Suprapubic skin (tissue), 4 donors: ENCODE measurements at regions not wholly inside any gene's neighbourhood (a gene's known extent, or its start where the extent isn't known, plus 50 kb on each side); places are given as distances from the start of the nearest gene placed in this dataset.

Experiments used
- DNase-seq, 2 donors: peaks; one replicate each; pipeline ENCODE4 v3.0.0-alpha.2; 2019; ENCODE audit warnings: low spot score in 2 of 2
- H3K27ac ChIP-seq: fragments of 200-600 bp; sonication (generic); one replicate; pipeline ENCODE4 v1.5.1; 2019
- H3K27me3 ChIP-seq: fragments of 200-600 bp; sonication (generic); one replicate; pipeline ENCODE4 v1.5.1; 2019
- H3K36me3 ChIP-seq: fragments of 200-600 bp; sonication (generic); one replicate; pipeline ENCODE4 v1.5.1; 2019
- H3K4me1 ChIP-seq: fragments of 200-600 bp; sonication (generic); one replicate; pipeline ENCODE4 v1.5.1; 2019
- H3K4me3 ChIP-seq: fragments of 200-600 bp; sonication (generic); one replicate; pipeline ENCODE4 v1.5.1; 2019; ENCODE audit warnings: mild to moderate bottlenecking
- H3K9me3 ChIP-seq: fragments of 200-600 bp; sonication (generic); one replicate; pipeline ENCODE4 v1.5.1; 2019
- CTCF ChIP-seq, 2 donors: fragments of 200-600 bp in 1 of 2; fragments of 450-650 bp in 1 of 2; sonication (generic) in 1 of 2; IDR thresholded peaks; one replicate each; pipeline ENCODE4 v1.5.1; 2016 to 2019; ENCODE audit warnings: antibody characterized with exemption in 2 of 2, mild to moderate bottlenecking in 1 of 2, moderate library complexity in 1 of 2
- EP300 ChIP-seq: sonication (generic); formaldehyde crosslinking; IDR thresholded peaks from one replicate; pipeline ENCODE4 v1.6.1; 2017; ENCODE audit warnings: antibody characterized with exemption
- POLR2A ChIP-seq, 2 donors: fragments of 450-650 bp; IDR thresholded peaks; one replicate each; pipeline ENCODE4 v1.6.1; 2017; ENCODE audit warnings: antibody characterized with exemption in 2 of 2, mild to moderate bottlenecking in 2 of 2, moderate library complexity in 2 of 2
- POLR2AphosphoS5 ChIP-seq, 3 donors: sonication (generic); formaldehyde crosslinking; IDR thresholded peaks; one replicate each; pipeline ENCODE4 v1.6.1; 2017; ENCODE audit warnings: antibody characterized with exemption in 3 of 3
- whole genome bisulfite sequencing: methylation state at CpG from one replicate; pipeline ENCODE4 v1.1.5; 2018; 5-methylcytosine and 5-hydroxymethylcytosine counted together

DNA sequence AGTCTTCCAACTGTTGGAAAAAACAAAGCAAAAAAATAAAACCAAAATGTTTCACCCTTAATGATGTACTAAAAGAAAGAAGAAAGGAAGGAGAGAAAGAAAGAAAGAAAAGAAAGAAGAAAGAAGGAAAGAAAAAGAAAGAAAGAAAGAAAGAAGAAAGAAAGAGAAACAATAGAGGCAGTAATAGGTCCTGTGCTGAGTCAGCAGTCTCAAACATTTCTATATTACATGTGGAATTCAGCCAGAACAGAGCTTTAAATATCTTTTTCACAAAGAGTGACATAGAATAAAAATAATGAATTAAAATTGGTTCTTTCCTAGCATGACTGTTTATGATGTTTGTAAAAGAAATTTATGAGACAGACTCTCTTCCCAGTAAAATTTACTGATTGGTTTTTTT, 1135.3 kb upstream of the CDH8 start:
- no peaks in the 10 kb centered on the region for H3K9me3 ChIP-seq
- H3K36me3 ChIP-seq = no peaks in the 10 kb centered on the region
- no peak for DNase-seq
- H3K27ac ChIP-seq = no peak overlapping the region
- no peak overlapping the region for H3K4me3 ChIP-seq
- TF ChIP-seq CTCF (IDR thresholded peaks at IDR 0.05) (no peak), EP300 (no peak), POLR2AphosphoS5 (IDR thresholded peaks at IDR 0.05) (no peak), POLR2A (IDR thresholded peaks at IDR 0.05) (no peak)
- no peaks in the 10 kb centered on the region for H3K27me3 ChIP-seq
- H3K4me1 ChIP-seq = no peaks in the 10 kb centered on the region

DNA sequence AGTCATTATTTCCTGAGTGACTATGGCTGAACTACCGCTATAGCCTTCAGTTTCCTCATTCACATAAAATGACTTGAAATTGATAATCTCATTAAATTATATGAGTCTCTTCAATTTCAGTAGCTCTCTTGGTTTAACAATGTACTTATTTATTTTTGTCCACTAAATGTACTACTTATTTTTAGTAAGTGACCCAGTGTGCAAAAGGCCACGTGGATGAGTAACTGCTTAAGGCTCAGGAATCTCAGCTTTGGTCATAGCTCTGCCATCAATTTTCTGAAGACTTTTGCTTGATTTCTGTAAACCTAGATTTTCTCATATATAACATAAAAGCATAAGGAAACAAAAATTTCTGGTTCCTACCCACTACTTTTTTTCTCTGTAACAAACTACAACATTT, 1132.9 kb upstream of the CDH8 start:
- no peak for DNase-seq
- H3K4me1 ChIP-seq = no peaks in the 10 kb centered on the region
- H3K4me3 ChIP-seq = no peak overlapping the region
- no peak for TF ChIP-seq CTCF (IDR thresholded peaks at IDR 0.05)
- no peak for TF ChIP-seq EP300
- no peak for TF ChIP-seq POLR2AphosphoS5 (IDR thresholded peaks at IDR 0.05)
- TF ChIP-seq POLR2A (IDR thresholded peaks at IDR 0.05) = no peak
- no peaks in the 10 kb centered on the region for H3K27me3 ChIP-seq
- H3K36me3 ChIP-seq = no peaks in the 10 kb centered on the region
- 84% methylated on average over 2 of the region's 2 CpGs for WGBS
- no peak overlapping the region for H3K27ac ChIP-seq
- no peaks in the 10 kb centered on the region for H3K9me3 ChIP-seq

GRCh38 chr16:63157818-63158217, 1121.6 kb upstream of the CDH8 start:
- no peaks in the 10 kb centered on the region for H3K9me3 ChIP-seq
- H3K36me3 ChIP-seq = no peaks in the 10 kb centered on the region
- H3K4me1 ChIP-seq = no peaks in the 10 kb centered on the region
- WGBS = 90% methylated on average over 5 of the region's 5 CpGs
- no peak for DNase-seq
- no peak overlapping the region for H3K27ac ChIP-seq
- no peak for TF ChIP-seq POLR2A (IDR thresholded peaks at IDR 0.05)
- no peak for TF ChIP-seq CTCF (IDR thresholded peaks at IDR 0.05)
- TF ChIP-seq EP300 = no peak
- TF ChIP-seq POLR2AphosphoS5 (IDR thresholded peaks at IDR 0.05) = no peak
- H3K27me3 ChIP-seq = no peaks in the 10 kb centered on the region
- no peak overlapping the region for H3K4me3 ChIP-seq

- H3K27me3 ChIP-seq = no peaks in the 10 kb centered on the region
- no peaks in the 10 kb centered on the region for H3K9me3 ChIP-seq
- no peaks in the 10 kb centered on the region for H3K4me1 ChIP-seq
- no peak for TF ChIP-seq CTCF (IDR thresholded peaks at IDR 0.05)
- no peak for TF ChIP-seq POLR2AphosphoS5 (IDR thresholded peaks at IDR 0.05)
- no peak for TF ChIP-seq POLR2A (IDR thresholded peaks at IDR 0.05)
- no peak for TF ChIP-seq EP300
- no peak overlapping the region for H3K4me3 ChIP-seq
- no peak overlapping the region for H3K27ac ChIP-seq
- WGBS = 79% methylated on average over 1 of the region's 1 CpG
- H3K36me3 ChIP-seq = no peaks in the 10 kb centered on the region
- no peak for DNase-seq
Observed at GRCh38 chr16:63146251-63146650, 1110.0 kb upstream of the CDH8 start.

DNA sequence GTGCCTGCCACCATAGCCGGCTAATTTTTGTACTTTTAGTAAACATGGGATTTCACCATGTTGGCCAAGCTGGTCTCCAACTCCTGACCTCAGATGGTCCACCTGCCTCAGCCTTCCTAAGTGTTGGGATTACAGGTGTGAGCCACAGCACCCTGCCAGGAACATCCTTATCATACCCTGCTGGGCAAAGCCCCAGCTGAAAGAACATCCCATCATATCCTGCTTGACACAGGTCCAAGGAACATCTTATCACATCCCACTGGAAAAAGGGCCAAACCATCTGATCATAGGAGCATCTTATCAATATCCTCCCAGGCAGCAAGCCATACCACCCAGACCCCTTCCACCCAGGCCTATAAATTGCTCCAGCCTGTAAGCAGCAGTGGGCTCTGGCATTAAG, 1109.2 kb upstream of the CDH8 start:
- Histone ChIP-seq H3K9me3 (no peaks in the 10 kb centered on the region), H3K27me3 (no peaks in the 10 kb centered on the region), H3K4me1 (no peaks in the 10 kb centered on the region), H3K27ac (no peak overlapping the region), H3K4me3 (no peak overlapping the region), H3K36me3 (no peaks in the 10 kb centered on the region)
- 85% methylated on average over 1 of the region's 1 CpG for WGBS
- no peak for DNase-seq
- TF ChIP-seq EP300 (no peak), CTCF (IDR thresholded peaks at IDR 0.05) (no peak), POLR2A (IDR thresholded peaks at IDR 0.05) (no peak), POLR2AphosphoS5 (IDR thresholded peaks at IDR 0.05) (no peak)
